OCI-LY1 (cell line): ENCODE measurements at regions not wholly inside any gene's neighbourhood (a gene's known extent, or its start where the extent isn't known, plus 50 kb on each side); places are given as distances from the start of the nearest gene placed in this dataset.

Experiments
- H2AFZ ChIP-seq: fragments of 200-600 bp; sonication (generic), shearing (Covaris generic); 2 replicates; pipeline ENCODE4 v1.6.0; 2014; ENCODE audit warnings: antibody characterized with exemption, mild to moderate bottlenecking, low read length
- H3F3A ChIP-seq: fragments of 200-600 bp; sonication (generic), shearing (Covaris generic); 2 replicates; pipeline ENCODE4 v1.6.0; 2014; ENCODE audit warnings: mild to moderate bottlenecking, antibody characterized with exemption, low read length, moderate library complexity; ENCODE audit not compliant: insufficient read depth
- H3K27ac ChIP-seq: fragments of 200-600 bp; sonication (generic); 2 replicates; pipeline ENCODE4 v1.5.1; 2014; ENCODE audit warnings: low read length, mixed run types, mild to moderate bottlenecking, low read depth; ENCODE audit not compliant: poor library complexity, severe bottlenecking
- H3K27me3 ChIP-seq: fragments of 200-600 bp; sonication (generic); 2 replicates; pipeline ENCODE4 v1.6.0; 2014; ENCODE audit warnings: antibody characterized with exemption, mild to moderate bottlenecking, low read length, moderate library complexity; ENCODE audit not compliant: insufficient read depth
- H3K36me3 ChIP-seq: fragments of 200-600 bp; sonication (generic); 2 replicates; pipeline ENCODE4 v1.6.1; 2014; ENCODE audit warnings: mild to moderate bottlenecking, antibody characterized with exemption, low read length, moderate library complexity, mixed read lengths; ENCODE audit not compliant: insufficient read depth
- H3K4me1 ChIP-seq: fragments of 200-600 bp; sonication (generic); 2 replicates; pipeline ENCODE4 v1.5.1; 2014; ENCODE audit warnings: mild to moderate bottlenecking, low read length, moderate library complexity; ENCODE audit not compliant: insufficient read depth, severe bottlenecking
- H3K4me2 ChIP-seq: fragments of 200-600 bp; sonication (generic), shearing (Covaris generic); 2 replicates; pipeline ENCODE4 v1.6.1; 2014; ENCODE audit warnings: low read length
- H3K4me3 ChIP-seq: fragments of 200-600 bp; sonication (generic); 2 replicates; pipeline ENCODE4 v1.5.1; 2014; ENCODE audit warnings: low read length, low read depth, mild to moderate bottlenecking, mixed read lengths; ENCODE audit not compliant: poor library complexity, severe bottlenecking
- H3K79me2 ChIP-seq: fragments of 200-600 bp; shearing (Covaris generic); 2 replicates; pipeline ENCODE4 v1.6.1; 2016; ENCODE audit warnings: mixed run types, low read length, mixed read lengths; ENCODE audit not compliant: insufficient read depth
- H3K9ac ChIP-seq: fragments of 200-600 bp; sonication (generic), shearing (Covaris generic); 2 replicates; pipeline ENCODE4 v1.6.1; 2014; ENCODE audit warnings: mild to moderate bottlenecking, low read length, mixed read lengths
- H3K9me2 ChIP-seq: fragments of 200-600 bp; sonication (generic), shearing (Covaris generic); 2 replicates; pipeline ENCODE4 v1.6.1; 2014; ENCODE audit warnings: low read depth, mild to moderate bottlenecking, low read length, mixed read lengths
- H3K9me3 ChIP-seq: fragments of 200-600 bp; shearing (Covaris generic); 2 replicates; pipeline ENCODE4 v1.6.1; 2014; ENCODE audit warnings: low read length, mixed read lengths
- H4K20me1 ChIP-seq: fragments of 200-600 bp; sonication (generic), shearing (Covaris generic); 2 replicates; pipeline ENCODE4 v1.6.0; 2016; ENCODE audit warnings: mild to moderate bottlenecking, low read length; ENCODE audit not compliant: insufficient read depth
- CTCF ChIP-seq: fragments of 200-600 bp; sonication (generic), shearing (Covaris generic); IDR thresholded peaks from 2 replicates; pipeline ENCODE4 v1.5.1; 2017; ENCODE audit warnings: mild to moderate bottlenecking, antibody characterized with exemption, low read length, moderate library complexity, mixed read lengths
- EZH2 ChIP-seq: fragments of 200-600 bp; sonication (generic), shearing (Covaris generic); IDR thresholded peaks from 2 replicates; pipeline ENCODE4 v1.8.0; 2017; ENCODE audit warnings: borderline replicate concordance, mixed run types, mild to moderate bottlenecking, antibody characterized with exemption, low read length, moderate library complexity, mixed read lengths

DNA sequence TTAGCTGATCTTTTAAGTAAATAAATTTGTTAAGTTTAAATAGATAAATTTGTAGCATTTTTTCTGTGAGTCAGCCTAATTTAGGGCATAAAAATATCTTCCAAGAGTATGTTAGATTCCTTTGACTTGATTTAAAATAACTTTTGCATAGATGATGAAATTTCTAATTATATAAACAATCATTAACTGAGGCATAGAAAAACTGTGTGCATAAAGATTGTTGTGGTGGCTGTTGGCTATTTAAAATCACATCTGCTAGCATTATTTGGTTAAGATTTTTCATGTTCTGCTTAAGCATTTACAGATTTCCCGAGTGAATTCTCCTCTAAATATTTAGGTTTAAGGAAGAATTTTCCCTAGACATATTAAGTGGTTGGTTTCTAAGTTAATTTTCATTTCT is 223.2 kb downstream of the FSCB start:
- H3K27ac ChIP-seq = no peak overlapping the region
- H3K9me2 ChIP-seq = no peaks in the 10 kb centered on the region
- H3K79me2 ChIP-seq = no peaks in the 10 kb centered on the region
- H3K27me3 ChIP-seq = no peaks in the 10 kb centered on the region
- H3K9me3 ChIP-seq = no peaks in the 10 kb centered on the region
- no peaks in the 10 kb centered on the region for H4K20me1 ChIP-seq
- H3K4me1 ChIP-seq = no peaks in the 10 kb centered on the region
- no peaks in the 10 kb centered on the region for H3K36me3 ChIP-seq
- TF ChIP-seq EZH2 (no peak), CTCF (no peak)
- no peak overlapping the region for H3K4me3 ChIP-seq
- no peak overlapping the region for H3K4me2 ChIP-seq
- H3F3A ChIP-seq = no peaks in the 10 kb centered on the region
- H2AFZ ChIP-seq = no peak overlapping the region
- H3K9ac ChIP-seq = no peak overlapping the region

- no peak overlapping the region for H3K4me2 ChIP-seq
- no peak overlapping the region for H3K9ac ChIP-seq
- no peak overlapping the region for H2AFZ ChIP-seq
- no peaks in the 10 kb centered on the region for H3F3A ChIP-seq
- no peaks in the 10 kb centered on the region for H3K36me3 ChIP-seq
- H3K79me2 ChIP-seq = no peaks in the 10 kb centered on the region
- no peaks in the 10 kb centered on the region for H4K20me1 ChIP-seq
- no peaks in the 10 kb centered on the region for H3K9me2 ChIP-seq
- no peaks in the 10 kb centered on the region for H3K9me3 ChIP-seq
- no peak overlapping the region for H3K4me3 ChIP-seq
- TF ChIP-seq CTCF = no peak
- no peak for TF ChIP-seq EZH2
- no peak overlapping the region for H3K27ac ChIP-seq
- H3K27me3 ChIP-seq = no peaks in the 10 kb centered on the region
- no peaks in the 10 kb centered on the region for H3K4me1 ChIP-seq
Observed at GRCh38 chr14:44279357-44279756, 227.7 kb downstream of the FSCB start.

- Histone ChIP-seq H3K27ac (no peak overlapping the region), H3K27me3 (no peaks in the 10 kb centered on the region), H3K4me1 (no peaks in the 10 kb centered on the region), H3K4me2 (no peak overlapping the region), H3K9me3 (no peaks in the 10 kb centered on the region), H3K9me2 (no peaks in the 10 kb centered on the region), H3F3A (no peaks in the 10 kb centered on the region), H3K9ac (no peak overlapping the region), H4K20me1 (no peaks in the 10 kb centered on the region), H3K36me3 (no peaks in the 10 kb centered on the region), H3K79me2 (no peaks in the 10 kb centered on the region), H2AFZ (no peak overlapping the region), H3K4me3 (no peak overlapping the region)
- no peak for TF ChIP-seq CTCF
- no peak for TF ChIP-seq EZH2
Observed at GRCh38 chr14:44271637-44272036, 235.4 kb downstream of the FSCB start.
